ENCODE measurements at regions not wholly inside any gene's neighbourhood (a gene's known extent, or its start where the extent isn't known, plus 50 kb on each side); places are given as distances from the start of the nearest gene placed in this dataset.

- H3K27ac ChIP-seq = no peak overlapping the region
Measured at GRCh38 chr4:11484531-11484930, 55.8 kb upstream of the HS3ST1 start.

DNA sequence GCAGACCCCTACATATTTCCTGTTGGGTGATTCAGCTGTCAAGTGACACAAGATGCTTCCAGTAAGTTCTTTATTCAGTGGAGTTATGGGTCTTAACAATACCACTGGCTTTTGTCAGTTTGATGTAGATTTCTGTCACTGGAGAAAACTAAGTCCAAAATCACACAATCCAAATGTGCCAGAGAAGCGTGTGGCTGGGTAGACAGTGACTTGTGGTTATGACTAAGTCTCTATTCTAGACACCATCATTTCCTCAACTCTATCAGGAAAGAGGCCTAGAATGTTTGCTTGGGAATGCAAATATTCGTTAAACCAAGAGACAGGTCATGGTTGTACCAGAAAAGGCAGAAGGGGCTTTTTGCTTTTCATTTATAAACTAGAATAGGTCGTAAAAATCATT lies 54.4 kb upstream of the HS3ST1 start:
- H3K27ac ChIP-seq = no peak overlapping the region
- H3K4me3 ChIP-seq = no peak overlapping the region

More at GRCh38 chr4:11484531-11484930, 55.8 kb upstream of the HS3ST1 start:
- no peak overlapping the region for H3K4me3 ChIP-seq

DNA sequence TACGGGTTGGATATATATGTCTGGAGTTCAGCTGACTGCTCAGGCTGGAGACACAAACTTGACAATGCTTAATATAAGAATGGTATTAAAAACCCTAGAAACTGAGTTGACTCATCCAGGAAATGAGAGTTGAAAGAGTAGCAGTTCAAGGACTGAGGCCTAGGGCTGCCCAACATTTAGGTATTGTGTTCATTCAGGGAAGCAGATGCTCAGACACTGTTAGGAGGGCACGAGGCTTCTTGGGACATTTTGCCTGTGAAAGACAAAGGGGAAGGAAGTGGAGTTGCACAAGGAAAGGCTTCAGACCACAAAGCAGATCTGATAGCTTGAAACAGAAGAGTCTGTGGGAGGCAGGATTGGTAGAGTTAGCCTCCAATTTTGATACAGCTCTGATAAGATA lies 52.0 kb upstream of the HS3ST1 start:
- H3K4me3 ChIP-seq = no peak overlapping the region
- peak overlapping the region in 5 of 21 experiments; percentile 7 to 55 (median 22) for H3K27ac ChIP-seq

Data from skin epidermis (tissue), 12 donors.